GM06990 (cell line): ENCODE measurements at regions not wholly inside any gene's neighbourhood (a gene's known extent, or its start where the extent isn't known, plus 50 kb on each side); places are given as distances from the start of the nearest gene placed in this dataset.

Experiments
- DNase-seq: peaks from one replicate; pipeline ENCODE4 v3.0.0-alpha.2; 2011; ENCODE audit not compliant: insufficient read length; ENCODE audit errors: extremely low read depth
- H3K27me3 ChIP-seq: replicated peaks from 2 replicates; pipeline ENCODE4 v1.6.0; 2011; ENCODE audit warnings: low read length; ENCODE audit not compliant: control insufficient read depth, insufficient read depth
- H3K36me3 ChIP-seq: 2 replicates; pipeline ENCODE4 v1.5.1; 2011; ENCODE audit warnings: low read length; ENCODE audit not compliant: control insufficient read depth, insufficient read depth
- H3K4me3 ChIP-seq: replicated peaks from 2 replicates; pipeline ENCODE4 v1.5.1; 2011; ENCODE audit warnings: low read depth, mild to moderate bottlenecking, control low read depth, low read length
- TF ChIP-seq, protein P1 (sequence below): IDR thresholded peaks from 2 replicates; pipeline ENCODE4 v1.5.1; 2011; ENCODE audit warnings: low read length, control low read depth, mild to moderate bottlenecking, inconsistent platforms; ENCODE audit not compliant: insufficient read depth, poor library complexity, severe bottlenecking

- H3K27me3 ChIP-seq, result no peaks in the 10 kb centered on the region; the same call in 1 of the 2 replicates
- H3K4me3 ChIP-seq, result no peak overlapping the region
- DNase-seq, result no peak
- TF ChIP-seq, protein P1, sequence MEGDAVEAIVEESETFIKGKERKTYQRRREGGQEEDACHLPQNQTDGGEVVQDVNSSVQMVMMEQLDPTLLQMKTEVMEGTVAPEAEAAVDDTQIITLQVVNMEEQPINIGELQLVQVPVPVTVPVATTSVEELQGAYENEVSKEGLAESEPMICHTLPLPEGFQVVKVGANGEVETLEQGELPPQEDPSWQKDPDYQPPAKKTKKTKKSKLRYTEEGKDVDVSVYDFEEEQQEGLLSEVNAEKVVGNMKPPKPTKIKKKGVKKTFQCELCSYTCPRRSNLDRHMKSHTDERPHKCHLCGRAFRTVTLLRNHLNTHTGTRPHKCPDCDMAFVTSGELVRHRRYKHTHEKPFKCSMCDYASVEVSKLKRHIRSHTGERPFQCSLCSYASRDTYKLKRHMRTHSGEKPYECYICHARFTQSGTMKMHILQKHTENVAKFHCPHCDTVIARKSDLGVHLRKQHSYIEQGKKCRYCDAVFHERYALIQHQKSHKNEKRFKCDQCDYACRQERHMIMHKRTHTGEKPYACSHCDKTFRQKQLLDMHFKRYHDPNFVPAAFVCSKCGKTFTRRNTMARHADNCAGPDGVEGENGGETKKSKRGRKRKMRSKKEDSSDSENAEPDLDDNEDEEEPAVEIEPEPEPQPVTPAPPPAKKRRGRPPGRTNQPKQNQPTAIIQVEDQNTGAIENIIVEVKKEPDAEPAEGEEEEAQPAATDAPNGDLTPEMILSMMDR, result no peak
- H3K36me3 ChIP-seq, result no peaks in the 10 kb centered on the region
Measured at GRCh38 chr22:22082960-22083359, 100.4 kb upstream of the TOP3B start.

- no peak for DNase-seq
- TF ChIP-seq, protein P1, result no peak
- no peaks in the 10 kb centered on the region; the same call in 1 of the 2 replicates for H3K27me3 ChIP-seq
- H3K36me3 ChIP-seq, result no peaks in the 10 kb centered on the region
- no peak overlapping the region for H3K4me3 ChIP-seq
Measured at GRCh38 chr22:22082229-22082835, 99.7 kb upstream of the TOP3B start.

DNA sequence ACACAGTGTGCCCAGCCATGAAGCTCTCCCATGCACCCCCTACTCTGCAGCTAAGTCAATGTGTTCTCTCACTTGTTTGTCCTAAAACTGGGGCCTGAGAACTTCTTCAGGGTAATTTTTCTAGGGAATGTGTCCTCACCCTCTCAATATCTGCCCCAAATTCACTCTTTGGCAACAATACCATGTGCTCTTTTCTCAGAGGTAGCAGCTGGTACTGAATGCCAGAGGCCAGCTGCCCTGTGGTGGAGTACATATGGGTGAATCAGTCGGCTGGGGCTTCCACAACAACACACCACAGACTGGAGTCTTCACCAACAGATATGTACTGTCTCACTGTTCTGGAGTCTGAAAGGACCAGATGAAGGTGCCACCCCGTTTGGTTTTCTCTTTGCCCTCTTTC, 97.7 kb upstream of the TOP3B start:
- Histone ChIP-seq H3K27me3 (no peaks in the 10 kb centered on the region; the same call in 1 of the 2 replicates), H3K4me3 (no peak overlapping the region), H3K36me3 (no peaks in the 10 kb centered on the region)
- no peak for DNase-seq
- TF ChIP-seq, protein P1, result no peak

DNA sequence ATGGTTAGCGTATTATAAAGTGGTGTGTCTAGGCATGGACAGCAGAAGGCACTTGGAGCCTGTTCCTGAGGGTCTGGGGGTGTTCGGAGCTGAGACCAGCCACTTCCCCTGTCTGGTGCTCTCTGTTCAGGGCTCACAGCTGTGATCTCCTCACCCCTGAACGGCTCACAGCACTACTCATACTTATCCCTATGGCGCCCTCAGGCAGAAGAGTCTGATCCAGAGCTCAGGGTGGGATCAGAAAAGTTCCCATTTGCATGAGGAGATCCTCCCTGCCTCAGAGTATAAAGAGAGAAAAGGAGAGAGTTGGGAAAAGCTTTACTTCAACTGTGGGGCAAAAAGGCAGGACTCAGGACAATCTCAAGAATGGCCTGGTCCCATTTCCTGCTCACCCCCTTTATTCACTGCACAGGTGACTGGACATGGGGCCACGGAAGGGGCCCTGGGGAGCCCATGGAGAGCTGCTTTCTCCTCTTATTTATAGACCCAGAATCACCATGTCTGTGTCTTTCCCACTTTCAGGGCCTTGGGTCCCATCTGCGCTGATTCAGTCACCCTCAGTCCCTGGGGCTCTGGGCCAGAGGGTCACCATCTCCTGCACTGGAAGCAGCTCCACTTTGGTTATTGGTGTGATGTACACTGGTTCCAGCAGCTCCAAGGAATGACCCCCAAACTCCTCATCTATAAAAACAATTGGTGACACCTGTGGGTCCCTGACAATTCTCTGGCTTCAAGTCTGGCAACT, 97.0 kb upstream of the TOP3B start:
- Histone ChIP-seq H3K4me3 (no peak overlapping the region), H3K36me3 (no peaks in the 10 kb centered on the region), H3K27me3 (no peaks in the 10 kb centered on the region; the same call in 1 of the 2 replicates)
- TF ChIP-seq, protein P1, result no peak
- DNase-seq, result no peak

DNA sequence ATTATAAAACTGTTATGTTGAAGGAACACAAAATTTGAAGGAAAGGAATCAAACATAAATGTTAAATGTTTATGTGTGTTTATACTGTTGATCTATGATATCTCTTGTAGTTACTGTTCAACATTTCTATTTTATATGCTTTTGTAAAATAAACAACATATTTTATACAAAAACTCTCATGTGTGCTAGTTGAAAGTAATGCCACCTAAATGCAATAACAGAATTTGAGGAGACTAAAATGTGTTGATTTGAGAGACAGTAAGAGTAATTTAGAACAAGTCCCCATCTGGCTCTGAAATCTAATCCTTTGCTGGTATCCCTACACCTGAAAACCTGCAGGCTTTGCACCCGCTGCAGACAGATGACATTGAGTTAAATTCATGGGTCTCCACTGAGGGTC, 95.7 kb upstream of the TOP3B start:
- TF ChIP-seq, protein P1, result no peak
- Histone ChIP-seq H3K27me3 (no peaks in the 10 kb centered on the region; the same call in 1 of the 2 replicates), H3K36me3 (no peaks in the 10 kb centered on the region), H3K4me3 (no peak overlapping the region)
- no peak for DNase-seq
